D721Med (cell line): ENCODE measurements at regions not wholly inside any gene's neighbourhood (a gene's known extent, or its start where the extent isn't known, plus 50 kb on each side); places are given as distances from the start of the nearest gene placed in this dataset.

Experiments used
- DNase-seq: peaks from one replicate; pipeline ENCODE4 v3.0.0; 2011; ENCODE audit warnings: low spot score; ENCODE audit not compliant: insufficient read length
- FAIRE-seq: peaks from 2 replicates; lab custom pipeline; 2011; peaks lifted over from hg19 to GRCh38; lab: Jason Lieb, UNC
- CTCF ChIP-seq: IDR thresholded peaks from 2 replicates; pipeline ENCODE4 v1.5.1; 2012; ENCODE audit warnings: mild to moderate bottlenecking, control low read depth; ENCODE audit not compliant: insufficient read depth; ENCODE audit errors: missing control alignments

- no peak for DNase-seq
- no peak for FAIRE-seq
- no peak for TF ChIP-seq CTCF
Measured at GRCh38 chr18:34598120-34598635, 111.9 kb upstream of the DTNA start.

DNA sequence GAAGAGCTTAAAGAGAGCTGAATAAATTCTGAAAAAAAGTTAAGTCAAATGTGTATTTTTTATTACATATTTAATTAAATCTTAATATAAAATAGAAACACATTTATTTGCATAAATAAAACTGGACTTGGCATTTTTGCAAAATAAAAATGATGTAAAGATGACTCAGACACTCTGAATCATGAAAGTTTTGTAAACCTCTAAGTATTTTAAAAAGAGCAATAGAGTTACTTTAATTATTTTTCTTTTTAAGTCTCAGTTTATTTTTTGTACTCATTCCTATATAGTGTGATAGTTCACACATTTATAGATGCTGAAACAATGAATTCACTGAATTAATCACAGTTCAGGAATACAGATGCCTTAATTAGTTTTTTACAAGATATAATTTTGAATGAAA, 109.9 kb upstream of the DTNA start:
- TF ChIP-seq CTCF: no peak
- DNase-seq (no peak), FAIRE-seq (no peak)

DNA sequence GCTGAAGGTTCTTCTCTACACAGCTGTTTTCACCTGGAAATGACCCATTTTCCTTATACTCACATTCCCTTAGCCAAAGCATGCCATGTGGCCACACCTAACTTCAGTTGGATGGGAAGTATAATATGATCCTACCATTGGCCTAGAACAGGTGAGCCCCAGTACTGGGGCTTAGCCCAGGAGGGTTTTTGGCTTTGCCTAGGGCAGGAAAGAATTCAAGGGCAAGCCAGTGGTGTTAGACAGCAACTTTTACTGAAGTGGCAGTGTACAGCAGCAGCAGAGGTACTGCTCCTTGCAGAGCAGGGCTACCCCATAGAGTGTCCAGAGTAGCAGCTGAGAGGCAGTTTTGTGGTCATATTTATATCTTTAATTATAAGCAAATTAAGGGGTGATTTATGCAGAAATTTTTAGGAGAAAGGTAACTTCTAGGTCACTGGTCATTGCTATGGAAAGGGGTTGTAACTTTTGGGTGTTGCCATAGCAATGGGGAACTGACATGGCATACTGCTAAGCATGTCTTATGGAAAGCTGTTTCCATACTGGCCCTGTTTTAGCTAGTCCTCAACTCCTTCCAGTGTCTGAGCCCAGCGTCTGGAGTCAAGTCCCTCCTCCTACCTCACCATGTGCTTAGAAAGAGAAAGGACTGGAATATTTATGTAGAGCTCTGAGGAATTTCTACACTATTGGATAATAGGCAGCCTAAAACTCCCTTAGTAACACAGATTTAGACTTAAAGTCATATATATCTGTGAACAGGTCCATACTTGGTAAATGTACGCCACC, 109.0 kb upstream of the DTNA start:
- FAIRE-seq (no peak), DNase-seq (no peak)
- no peak for TF ChIP-seq CTCF

DNA sequence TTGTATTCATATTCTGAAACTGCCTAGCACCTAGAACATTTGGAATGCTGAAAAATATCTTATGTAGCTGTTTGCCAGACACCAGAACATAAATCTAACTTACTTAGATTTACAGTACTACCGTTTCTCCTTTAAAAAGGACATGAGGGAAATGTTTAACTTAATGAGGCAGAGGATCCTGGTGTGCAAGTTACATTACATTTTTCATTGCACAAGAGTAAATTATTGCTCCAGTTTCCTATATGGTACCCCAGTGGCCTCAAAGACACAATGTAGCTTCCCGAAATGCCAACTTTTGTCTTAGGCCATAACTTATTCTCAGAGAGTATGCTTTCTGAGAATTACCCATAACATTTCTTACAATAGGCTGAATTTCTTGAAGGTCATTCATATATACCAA, 105.5 kb upstream of the DTNA start:
- no peak for TF ChIP-seq CTCF
- DNase-seq: no peak
- FAIRE-seq: peak; percentile 66

- DNase-seq: no peak
- no peak for TF ChIP-seq CTCF
- FAIRE-seq: peak; percentile 46
Measured at GRCh38 chr18:34606851-34607250, 103.2 kb upstream of the DTNA start.

GRCh38 chr18:34608064-34608463, 102.0 kb upstream of the DTNA start:
- DNase-seq: no peak
- FAIRE-seq: no peak
- TF ChIP-seq CTCF: no peak

GRCh38 chr18:34609986-34610648, 100.0 kb upstream of the DTNA start:
- DNase-seq: no peak
- TF ChIP-seq CTCF: no peak
- peak; percentile 83 for FAIRE-seq
